Inflammatory macrophage (primary cell): ENCODE measurements at regions not wholly inside any gene's neighbourhood (a gene's known extent, or its start where the extent isn't known, plus 50 kb on each side); places are given as distances from the start of the nearest gene placed in this dataset.

ENCODE experiments used
- DNase-seq, 2 donors: peaks; one replicate each; pipeline ENCODE4 v3.0.0-alpha.2; 2020 to 2022

DNA sequence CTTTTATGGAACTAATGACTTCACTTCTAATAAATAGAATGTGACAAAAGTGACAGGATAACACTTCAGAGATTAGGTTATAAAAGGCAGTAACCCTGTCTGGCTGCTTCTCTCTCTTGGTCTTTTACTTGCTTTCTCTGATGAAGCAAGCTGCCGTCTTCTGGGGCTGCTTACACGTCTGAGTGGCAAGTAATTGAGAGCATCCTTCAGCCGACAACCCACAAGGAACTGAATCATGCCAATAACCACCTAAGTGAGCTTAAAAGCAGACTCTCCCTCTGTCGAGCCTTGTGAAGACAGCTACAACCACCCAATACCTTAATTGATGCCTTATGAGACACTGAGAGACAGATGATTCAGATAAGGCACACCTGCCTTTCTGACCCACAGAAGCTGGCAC is 1091.2 kb downstream of the SLITRK1 start:
- no peak for DNase-seq

DNA sequence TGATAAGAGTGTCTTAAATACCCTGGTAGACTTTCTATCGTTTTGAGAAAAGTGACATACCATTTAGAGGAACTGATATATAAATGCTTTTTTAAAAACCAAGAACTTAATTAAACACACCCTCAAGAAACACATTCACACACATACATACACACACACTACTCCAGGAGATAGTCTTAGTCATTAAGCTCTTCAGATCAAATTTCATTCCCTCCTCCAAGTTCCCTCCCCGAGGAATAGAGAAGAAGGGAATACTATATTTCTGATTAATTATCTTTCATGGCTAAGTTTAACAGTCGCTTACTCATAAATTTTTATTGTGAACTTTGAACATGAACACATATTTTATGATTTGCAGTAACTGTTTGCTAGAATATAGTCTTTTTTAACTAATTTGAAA is 1109.5 kb downstream of the SLITRK1 start:
- no peak for DNase-seq

DNA sequence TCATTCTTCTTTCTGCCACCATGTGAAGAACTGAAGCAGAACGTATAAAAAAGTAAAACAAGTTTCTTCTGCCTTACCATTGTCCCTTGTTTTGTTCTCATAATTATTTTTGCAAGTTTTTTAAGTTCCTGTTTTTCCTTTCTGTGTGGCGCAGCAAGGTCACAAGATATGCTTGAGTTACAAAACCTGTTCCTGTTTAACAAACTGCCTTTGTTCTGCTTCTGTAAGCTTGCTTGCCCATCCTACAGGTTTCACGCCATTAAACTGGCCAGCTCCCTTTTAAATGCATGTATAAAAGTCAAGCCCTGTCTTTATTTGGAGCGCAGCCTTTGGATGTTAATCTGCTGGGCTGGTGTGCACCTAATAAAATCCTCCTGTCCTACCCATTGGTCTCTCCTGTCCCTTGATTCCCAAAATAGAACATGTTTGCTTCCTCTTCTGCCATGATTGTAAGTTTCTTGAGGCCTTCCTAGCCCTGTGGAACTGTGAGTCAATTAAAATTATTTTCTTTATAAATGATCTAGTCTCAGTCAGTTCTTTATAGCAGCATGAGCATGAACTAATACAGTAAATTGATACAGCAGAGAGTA is 1115.4 kb downstream of the SLITRK1 start:
- peak; percentile 45 to 49 for DNase-seq

DNA sequence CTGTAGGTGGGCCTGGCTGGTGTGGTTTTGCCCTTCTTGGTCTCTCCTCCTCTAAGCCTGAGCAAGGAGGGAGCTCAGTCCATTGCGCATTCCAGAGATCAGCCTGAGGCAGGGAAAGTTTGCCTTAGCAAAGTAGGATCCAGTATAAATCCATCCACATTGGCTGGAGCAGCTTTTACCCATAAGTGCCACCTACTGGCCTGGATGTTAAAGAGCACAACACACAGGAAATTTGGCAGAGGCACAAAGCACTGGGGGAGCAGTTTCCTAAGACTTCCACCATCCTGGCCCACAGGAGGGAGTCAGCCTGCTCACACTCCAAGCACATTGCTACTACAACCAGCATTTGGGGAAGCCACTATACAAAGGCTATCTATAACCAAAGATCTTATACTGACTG is 1124.2 kb downstream of the SLITRK1 start:
- no peak for DNase-seq

DNA sequence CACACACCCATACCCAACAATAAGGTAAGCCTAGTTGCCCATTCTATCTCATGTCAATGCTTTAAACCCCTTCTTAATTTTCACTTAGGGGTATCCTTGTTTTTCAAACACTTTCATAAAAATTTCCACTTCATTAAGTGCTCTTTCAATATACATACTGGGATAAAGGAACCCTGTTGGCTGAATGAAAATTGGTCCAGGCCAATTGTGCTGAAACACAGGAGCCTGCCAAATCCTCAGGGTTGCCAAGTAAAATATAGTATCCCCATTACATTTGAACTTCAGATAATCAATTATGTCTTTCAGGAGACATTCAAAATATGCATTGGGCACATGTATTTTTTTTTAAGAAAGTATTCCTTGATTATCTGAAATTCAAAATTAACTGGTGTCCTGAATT is 1131.1 kb downstream of the SLITRK1 start:
- DNase-seq = no peak

DNA sequence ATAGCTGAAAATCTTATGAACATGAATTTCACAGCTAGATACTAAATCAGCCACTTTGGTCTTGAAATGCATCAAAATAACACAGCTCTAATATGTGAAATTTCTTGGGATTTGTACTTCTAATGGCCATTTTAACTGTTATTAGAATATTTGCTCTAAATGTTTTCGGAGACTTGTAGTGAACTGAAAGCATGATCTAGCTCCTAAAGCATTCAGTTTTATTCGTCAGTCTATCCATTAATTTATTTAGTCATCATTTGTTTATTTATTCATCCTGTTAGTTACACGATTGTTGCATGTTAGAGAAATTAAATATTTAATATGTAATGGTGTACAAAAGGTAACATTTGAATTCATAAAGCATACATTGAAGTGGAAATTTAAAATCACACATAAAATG is 1132.7 kb downstream of the SLITRK1 start:
- DNase-seq = no peak

DNA sequence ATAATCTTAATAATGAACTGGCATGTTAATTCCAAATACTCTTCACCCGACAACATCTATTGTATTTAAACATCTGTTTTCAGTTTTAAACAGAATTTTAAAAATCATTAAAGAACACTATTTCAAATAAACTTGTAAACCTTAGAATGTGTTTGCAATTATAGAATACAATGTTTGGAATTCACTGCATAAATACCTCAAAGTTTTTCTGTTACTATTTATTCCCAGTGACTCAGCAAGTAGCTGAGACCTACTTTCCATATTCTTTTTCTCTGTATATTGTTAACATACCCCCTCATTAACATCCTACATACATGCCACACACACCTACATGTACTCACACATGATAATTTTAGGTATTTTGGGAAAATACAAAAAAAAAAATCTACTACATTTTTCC is 1134.3 kb downstream of the SLITRK1 start:
- DNase-seq = no peak

DNA sequence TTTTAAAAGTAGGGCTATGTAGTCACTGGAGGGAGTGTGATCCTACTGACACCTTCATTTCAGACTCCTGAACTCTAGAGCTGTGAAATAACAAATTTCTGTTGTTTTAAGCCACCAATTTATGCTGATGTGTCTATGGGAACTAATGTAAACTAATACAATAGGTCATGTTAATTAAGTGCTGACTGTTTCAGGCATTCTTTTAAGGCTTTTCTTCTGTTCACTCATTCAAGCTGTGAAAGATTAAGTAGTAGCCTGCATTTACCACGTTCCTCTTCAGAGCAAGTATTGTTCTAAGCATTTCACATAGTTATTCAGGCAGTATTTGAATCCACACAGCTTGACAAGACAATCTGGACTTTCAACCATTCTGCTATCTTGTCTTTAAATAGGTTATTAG is 1135.0 kb downstream of the SLITRK1 start:
- no peak for DNase-seq

DNA sequence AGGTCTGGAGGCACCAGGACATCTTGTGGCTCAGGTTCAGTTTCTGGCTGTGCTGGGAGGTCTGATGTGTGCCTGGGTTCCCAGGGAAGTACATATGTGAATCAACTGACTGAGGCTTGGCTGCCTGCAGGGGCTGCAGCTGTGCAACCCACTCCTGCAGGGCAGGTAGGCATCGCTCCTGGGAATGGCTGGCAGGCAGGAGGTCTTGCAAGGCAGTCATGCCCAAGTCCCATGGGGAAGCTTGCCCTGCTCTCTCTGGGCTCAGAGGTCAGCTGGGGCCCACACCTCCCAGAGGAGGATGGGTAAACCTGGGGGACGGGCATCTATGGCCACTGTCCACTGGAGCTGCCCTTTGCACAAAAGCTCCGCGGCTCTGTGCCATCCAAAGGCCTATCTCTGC is 1141.8 kb downstream of the SLITRK1 start:
- no peak for DNase-seq

DNA sequence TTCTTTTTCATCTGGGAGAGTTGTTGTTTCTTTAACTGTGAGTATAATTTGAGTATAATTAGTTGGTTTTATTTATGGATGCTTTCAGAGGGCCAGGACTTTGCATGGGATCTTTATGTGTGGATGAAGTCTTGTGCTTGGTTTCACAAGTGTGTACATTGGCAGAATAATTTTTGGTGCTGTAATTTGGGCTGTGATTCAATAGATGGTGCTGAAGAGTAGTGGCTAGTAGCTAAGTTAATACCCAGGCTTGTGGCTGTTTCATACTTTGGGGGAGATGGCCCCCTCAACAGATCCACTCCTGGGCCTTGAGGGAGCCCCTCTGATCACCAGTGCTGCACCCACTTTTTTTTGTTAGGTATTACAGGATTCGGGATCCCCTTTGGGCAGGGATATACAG is 1142.4 kb downstream of the SLITRK1 start:
- no peak for DNase-seq

DNA sequence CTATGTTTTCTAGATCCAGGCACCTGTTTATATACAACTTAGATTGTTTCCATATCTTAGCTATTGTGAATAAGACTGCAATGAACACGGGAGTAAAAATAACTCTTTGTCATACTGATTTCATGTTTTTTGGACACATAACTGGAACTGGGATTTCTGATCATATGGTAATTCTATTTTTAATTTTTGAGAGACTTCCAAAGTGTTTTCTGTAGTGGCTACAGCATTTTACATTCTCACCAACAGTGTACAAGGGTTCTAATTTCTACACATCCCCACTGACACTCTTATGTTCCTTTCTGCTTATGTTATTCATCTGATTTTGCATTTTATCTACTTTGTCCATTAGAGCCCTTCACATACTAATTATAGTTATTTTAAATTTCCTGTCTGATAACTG is 1152.9 kb downstream of the SLITRK1 start:
- no peak for DNase-seq

DNA sequence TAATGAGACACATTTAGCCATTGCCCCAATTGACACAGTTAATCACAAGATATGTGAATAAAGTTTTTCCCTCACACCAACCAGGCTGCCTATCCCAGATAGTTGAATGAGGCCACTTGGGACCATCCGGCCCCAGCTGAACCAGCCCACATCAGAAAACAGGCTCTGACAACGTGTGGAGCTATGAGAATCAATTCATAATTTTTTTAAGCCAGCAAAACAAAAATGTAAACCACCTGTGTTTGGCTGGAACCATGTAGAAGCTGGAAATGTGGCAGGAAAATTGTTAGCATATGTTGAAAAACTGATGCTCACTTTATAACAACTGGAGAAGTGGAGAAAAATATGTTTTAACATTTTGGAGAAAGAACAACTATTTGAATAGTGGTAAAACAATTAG is 1161.3 kb downstream of the SLITRK1 start:
- no peak for DNase-seq

DNA sequence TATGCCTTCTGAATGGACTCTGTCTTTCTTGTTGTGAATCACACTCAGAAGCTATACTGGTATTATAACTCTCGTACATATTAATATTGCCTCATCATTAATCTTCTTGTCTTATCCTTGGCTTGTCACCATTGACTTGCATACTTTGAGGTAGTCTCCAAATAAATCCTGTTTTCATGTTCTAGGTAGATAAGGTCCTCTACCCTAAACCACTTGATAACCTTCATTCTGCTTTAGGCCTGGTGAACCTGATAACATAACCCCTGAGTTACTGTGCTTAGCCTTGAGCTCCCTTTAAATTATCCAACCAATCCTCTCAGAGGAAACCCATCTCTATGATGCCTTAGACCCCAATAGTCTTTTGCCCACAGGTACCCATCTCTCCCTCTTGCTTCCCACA is 1162.3 kb downstream of the SLITRK1 start:
- DNase-seq = no peak

DNA sequence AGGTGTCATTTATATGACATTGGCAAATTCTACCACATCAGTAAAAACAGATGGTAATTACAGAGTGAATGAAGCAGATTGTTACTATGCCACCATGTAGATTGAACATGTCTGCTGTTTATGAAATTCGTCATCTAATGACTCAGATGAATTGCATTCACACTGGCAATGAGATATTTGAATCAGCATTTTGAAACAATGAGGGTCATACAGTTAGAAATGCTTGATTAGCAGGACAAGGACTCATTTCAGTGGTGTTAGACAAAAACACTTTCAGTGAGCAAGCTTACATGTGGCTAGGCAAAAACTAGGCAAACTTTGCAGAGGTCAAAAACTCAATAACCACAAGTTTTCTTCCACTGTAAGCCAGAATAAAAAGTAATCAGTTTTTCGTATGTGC is 1165.0 kb downstream of the SLITRK1 start:
- DNase-seq = no peak

DNA sequence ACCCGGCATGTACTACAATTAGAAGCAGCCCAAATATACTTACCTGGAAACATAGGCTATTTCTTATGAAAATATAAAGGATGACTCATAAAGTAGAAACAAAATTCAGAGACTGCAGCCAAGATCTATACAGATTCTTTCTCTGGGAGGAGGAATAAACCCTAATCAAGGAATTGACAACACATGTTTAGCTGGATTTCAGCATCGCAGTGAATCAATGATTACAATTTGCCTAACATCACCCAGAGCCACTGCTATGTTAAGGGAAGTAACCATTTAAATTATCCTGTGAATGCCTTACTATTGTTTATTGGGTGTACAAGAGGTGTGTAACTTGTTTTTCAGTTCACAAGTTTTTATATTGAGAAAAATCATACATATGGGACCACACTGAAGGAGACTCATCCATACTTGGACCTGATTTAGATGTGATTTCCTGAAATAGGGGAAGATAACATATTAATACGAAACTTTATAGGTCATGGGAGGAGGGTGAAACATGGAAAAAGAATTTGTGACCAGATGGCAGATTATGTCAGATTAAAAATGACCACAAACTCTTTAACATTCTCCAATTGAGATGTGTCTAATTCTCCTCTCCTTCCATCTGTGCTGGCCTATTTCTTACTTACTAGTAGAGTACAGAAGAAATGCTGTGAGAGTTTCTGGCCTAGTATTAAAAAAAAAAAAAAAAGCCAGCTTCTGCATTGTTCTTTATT is 1168.4 kb downstream of the SLITRK1 start:
- DNase-seq = no peak

DNA sequence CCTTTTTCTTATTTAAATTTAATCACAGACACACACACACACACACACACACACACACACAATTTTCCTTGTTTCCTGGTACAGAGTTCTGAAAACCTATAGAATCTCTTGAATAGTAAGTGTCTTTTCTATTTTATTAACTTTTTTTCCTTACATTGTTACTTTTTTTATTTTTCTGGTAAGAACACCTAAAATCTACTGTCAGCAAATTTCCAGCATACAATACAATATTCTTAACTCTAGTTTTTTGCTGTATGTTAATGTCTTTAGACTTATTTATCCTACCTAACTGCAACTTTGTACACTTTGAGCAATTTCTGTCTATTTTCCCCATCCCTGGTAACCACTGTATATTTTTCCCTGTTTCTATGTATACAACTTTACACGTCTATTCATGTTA is 1179.8 kb downstream of the SLITRK1 start:
- DNase-seq = no peak

DNA sequence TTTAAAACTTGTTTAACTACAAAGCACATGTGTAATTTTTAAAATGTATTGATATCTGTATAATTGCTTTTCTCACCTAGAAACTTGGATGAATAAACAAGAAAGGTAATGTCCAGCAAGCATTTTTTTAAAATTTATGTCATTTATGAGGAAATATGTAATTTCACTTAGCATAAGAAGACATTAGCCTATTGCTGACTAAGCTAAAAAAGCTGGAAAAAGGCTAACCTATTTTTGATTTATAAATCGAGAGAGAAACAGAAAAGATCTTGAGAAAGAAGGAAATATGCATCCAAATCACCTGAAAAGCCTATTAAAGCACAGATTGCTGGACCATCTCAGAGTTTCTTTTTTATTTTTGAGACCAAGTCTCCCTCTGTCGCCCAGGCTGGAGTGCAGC is 1181.3 kb downstream of the SLITRK1 start:
- no peak for DNase-seq

DNA sequence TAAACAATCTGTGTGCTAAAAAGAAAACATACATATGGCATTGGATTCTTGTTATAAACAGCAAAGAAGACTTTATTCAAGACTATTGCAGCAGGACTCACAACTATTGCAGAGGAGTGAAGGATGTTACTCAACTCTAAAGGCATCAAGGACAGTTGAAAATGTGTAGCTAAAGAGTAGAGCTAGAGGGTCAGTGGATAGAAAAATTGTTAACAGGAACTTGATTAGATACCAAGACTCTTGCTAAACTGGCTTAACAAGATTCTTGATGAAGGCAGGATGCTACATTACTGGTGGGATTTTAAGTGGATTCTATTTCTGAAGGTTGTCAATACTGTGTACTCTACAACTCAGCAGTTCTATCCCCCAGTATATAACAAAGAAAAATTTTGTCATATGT is 1183.3 kb downstream of the SLITRK1 start:
- no peak for DNase-seq

DNA sequence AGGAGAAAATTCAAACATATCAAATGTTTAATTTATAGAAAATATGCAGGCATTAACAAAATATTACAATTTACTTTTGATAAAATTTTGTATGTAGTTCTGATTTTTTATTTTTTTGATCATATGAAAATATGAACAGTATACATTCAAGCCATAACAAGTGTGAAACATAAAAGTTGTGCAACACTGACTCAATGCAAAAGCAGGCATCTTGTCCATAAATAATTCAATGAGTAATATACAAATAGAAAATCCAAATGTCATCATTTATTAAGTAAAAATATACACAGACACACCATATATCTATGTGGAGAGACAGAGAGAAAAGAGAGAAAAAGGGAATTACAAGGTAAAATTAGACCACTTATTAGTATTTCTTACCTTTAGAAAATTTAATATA is 1183.9 kb downstream of the SLITRK1 start:
- DNase-seq = no peak

DNA sequence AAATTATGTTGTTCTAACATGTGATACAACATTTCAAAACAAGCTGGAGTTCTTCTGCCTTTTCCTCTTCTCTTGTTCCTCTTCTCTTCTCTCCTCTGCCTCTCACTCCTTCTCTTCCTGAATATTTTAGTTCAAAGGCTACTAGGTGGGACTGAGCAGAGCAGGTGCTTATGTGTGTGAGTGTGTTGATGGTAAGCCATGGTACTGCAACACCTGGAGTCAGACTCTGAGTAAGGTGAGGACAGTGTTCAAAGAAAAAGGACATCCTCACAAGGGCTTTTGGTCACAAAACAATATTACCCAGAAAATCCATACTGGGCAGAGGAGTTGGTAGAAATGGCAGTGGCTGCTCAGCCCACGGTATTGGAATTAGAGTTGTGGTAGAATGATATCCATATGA is 1188.7 kb downstream of the SLITRK1 start:
- DNase-seq = no peak

DNA sequence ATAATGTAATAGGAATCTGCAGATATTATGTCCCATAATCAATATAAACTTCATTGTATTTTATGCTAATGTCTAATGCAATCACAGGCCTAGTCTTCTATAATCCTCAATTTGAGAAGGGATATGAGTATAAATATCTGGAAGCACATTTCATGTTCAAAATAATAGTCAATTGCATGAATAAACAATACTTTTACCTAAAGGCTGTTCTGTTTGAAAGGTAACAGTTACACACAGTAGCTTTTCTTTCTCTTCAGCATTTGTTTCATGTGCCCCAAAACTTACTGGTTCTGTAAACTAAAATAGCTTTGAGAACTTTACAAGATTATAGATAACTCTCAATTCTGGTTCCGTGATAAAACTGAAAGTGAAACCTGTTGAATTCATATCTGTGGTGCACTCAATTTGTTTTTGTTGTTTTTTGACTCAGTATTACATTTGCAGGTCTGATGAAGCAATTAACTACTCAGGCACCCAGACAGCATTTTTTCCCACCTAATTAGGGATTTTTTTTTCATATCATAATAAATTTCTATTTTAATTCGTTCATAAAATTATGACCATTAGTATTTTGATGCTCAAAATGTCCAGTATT is 1193.8 kb downstream of the SLITRK1 start:
- peak in 1 of 2 donors; percentile 3 for DNase-seq

DNA sequence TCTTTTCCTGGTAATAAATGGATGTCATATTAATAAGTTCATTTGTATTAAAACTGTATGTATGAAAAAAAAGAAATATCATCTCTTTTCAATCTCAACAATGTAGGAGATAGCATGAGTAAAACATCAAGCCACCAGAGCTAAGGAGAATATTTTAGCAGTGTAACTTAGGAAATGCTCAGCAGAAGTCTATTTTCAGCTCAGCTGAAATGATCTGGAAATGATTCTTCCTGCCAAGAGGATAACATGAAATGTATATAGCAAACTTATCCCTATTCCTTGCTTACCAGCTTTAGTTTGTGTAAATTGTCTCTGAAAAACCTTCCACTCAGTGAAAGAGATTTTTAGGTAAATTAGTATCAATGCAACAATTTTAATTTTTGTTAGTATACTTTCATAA is 1194.4 kb downstream of the SLITRK1 start:
- DNase-seq = no peak

DNA sequence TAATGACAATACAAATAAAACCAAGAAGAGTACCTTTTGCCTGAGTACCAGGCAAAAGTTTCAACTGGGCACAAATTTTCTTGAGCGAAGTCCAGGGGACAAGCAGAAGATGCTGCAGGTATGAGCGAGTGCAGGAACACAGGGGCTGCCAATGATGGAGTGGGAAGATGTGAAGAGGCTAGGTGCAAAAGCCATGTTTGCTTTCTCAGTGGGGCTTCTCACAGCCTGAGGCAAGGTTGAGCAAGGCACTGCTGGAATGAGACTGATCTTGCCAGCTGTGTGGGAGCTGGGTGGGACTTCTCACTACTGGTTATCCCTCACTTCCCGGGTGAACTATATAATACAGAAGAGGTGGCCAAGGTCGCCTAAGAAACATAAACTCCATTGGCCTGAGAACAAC is 1200.7 kb downstream of the SLITRK1 start:
- DNase-seq = no peak

DNA sequence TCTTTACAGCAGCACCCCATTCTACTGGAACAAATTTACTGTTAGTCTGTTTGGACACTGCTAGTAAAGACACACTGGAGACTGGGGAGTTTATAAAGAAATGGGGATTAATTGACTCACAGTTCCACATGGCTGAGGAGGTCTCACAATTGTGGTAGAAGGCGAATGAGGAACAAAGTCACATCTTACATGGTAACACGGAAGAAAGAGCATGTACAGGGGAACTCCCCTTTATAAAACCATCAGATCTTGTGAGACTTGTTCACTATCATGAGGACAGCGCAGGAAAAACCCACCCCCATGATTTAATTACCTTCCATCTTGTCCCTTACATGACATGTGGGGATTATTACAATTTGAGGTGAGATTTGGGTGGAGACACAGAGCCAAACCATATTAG is 1204.2 kb downstream of the SLITRK1 start:
- DNase-seq = no peak

DNA sequence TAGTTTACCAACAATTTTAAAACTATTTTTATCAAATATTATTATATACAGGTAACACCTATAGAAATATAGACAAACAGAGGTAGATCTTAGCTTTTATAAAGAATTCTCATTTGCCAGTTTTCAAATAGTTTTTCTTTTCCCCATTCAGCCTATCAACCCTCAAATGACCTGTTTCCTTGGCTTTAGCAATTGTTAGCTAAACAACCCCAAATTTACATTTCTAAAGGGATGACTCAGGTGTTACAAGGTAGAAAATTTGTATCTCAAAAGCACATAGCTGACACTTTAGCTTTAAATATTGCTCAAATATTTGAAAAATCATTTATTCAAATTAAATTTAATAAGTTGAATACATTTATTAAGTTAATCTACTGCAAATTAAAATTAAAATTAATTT is 1207.2 kb downstream of the SLITRK1 start:
- DNase-seq = no peak
